ENCODE measurements at regions not wholly inside any gene's neighbourhood (a gene's known extent, or its start where the extent isn't known, plus 50 kb on each side); places are given as distances from the start of the nearest gene placed in this dataset.

DNA sequence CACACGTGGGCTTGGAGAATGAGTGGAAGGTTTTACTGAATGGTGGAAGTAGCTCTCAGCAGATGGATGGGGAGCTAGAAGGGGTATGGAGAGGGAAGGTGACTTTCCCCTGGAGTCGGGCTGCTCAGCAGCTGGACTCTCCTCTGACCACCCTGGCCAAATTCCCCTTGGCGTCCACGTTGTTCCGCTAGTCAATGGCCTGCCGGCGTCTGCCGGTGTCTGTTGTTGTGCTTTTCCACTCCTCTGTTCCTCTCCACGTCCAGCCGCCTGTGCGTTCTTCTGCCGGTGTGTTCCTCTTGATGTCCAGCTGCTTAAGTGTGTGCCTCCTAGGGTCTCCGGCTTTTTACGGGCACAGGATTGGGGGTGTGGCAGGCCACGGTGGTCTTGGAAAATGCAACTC, 203.5 kb downstream of the MYRFL start:
- TF ChIP-seq, protein P1, sequence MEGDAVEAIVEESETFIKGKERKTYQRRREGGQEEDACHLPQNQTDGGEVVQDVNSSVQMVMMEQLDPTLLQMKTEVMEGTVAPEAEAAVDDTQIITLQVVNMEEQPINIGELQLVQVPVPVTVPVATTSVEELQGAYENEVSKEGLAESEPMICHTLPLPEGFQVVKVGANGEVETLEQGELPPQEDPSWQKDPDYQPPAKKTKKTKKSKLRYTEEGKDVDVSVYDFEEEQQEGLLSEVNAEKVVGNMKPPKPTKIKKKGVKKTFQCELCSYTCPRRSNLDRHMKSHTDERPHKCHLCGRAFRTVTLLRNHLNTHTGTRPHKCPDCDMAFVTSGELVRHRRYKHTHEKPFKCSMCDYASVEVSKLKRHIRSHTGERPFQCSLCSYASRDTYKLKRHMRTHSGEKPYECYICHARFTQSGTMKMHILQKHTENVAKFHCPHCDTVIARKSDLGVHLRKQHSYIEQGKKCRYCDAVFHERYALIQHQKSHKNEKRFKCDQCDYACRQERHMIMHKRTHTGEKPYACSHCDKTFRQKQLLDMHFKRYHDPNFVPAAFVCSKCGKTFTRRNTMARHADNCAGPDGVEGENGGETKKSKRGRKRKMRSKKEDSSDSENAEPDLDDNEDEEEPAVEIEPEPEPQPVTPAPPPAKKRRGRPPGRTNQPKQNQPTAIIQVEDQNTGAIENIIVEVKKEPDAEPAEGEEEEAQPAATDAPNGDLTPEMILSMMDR (IDR thresholded peaks at IDR 0.05): no peak
- TF ChIP-seq POLR2AphosphoS5 (IDR thresholded peaks at IDR 0.05): no peak
- TF ChIP-seq EP300 (IDR thresholded peaks at IDR 0.05): no peak
